GM18498 (cell line): ENCODE measurements at regions not wholly inside any gene's neighbourhood (a gene's known extent, or its start where the extent isn't known, plus 50 kb on each side); places are given as distances from the start of the nearest gene placed in this dataset.
"Not testable (repeated sequence)": the region's sequence is repeated elsewhere in the genome, so short reads cannot be mapped to it uniquely, and the experiment has no call there.

Experiments
- ATAC-seq: cut with Tn5 transposase; IDR thresholded peaks from one replicate; pipeline ENCODE4 v1.9.1; 2021; ENCODE audit warnings: mild to moderate bottlenecking, moderate library complexity; ENCODE audit not compliant: unreplicated experiment

DNA sequence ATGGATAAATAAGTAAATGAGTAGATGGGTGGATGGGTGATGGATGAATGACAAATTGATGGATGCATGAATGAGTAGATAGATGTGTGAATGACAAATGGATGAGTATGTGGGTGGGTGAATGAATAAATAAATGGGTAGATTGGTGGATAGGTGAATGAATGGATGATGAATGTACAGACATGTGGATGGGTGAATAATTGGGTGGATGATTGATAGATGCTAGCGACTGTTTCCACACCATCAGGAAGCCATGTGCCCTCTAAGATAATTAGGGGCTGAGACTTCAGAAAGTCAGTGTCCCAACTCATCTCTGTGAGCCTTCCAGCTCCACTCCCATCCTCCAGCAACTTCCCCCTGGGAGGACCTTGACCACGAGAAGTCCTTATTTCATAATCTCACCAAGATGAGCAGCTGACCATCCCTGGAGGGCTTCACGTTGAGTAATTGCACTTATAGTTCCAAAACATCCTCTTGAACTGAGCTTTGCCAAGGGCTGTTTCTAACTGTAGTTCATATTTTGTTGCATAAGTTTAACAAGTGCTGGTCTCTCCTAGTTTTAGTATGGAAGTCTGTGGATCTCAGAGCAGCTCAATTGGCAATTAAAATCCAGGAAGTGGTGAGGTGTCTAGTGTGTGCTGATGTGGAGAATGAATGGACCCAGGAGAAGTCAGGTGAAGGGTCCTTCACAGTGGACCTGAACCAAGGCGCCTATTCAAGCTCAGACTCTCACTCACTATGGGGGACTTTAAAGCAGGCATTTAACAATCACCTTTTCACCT, 295.7 kb downstream of the ADGRD1 start:
- no peak for ATAC-seq

DNA sequence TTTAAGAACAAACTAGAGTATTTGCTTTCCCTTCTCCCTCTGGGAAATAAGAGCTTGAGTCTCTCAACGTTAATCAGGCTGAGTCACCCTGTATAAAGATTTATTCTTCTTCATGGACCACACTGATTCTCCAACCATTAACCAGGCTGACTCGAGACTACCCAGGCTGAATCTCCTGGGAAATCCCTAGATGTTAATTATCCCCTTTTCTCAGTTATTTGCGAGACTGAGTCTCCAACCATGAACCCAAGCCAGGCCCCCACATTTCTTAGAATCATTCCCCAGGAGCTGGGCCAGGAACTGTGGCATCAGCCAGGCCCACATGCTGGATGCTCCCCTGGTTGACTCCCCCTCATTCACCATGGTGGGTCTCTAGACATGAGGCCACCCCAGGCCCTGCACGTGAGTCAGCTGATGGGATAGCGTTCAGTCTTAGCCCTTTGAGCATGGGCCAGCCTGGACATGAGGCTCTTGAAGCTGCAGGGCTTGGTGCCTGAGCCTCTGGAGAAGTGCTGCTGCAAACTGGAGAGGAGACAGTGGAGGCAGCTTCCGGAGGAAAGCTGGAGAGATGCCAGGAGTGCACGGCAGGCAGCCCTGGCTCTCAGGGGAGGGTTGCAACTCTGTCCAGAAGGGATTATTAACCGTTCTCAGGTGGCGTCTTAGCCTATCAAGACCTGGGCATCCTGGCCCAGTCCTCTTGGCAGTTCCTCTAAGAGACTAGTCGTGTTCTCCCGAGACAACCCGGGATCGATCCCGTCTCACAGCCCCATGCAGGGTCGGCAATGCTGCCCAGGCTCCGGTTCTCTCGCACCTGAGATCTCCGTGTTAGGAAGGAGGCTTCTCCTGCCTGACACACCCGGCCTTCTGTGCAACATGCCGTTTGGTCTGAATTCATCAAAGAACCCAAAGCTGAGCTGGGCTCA, 296.6 kb downstream of the ADGRD1 start:
- no peak for ATAC-seq

DNA sequence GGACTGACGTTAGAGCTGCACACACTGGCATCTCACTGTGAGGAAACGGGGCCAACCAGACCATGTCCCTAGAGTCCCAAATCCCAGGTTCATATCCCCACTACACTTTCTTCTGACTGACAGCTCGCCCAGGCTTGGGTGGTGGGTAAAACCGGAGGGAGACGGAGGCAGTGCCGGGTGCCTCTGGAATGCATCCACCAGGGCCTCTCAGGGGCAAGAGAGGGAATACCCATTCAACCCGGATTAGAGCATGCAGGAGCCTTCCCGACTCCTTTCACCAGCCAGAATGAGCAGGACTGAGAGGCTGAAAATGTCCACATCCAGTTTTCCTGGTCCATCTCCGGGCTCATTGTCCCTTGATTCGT, 297.2 kb downstream of the ADGRD1 start:
- ATAC-seq, result no peak

DNA sequence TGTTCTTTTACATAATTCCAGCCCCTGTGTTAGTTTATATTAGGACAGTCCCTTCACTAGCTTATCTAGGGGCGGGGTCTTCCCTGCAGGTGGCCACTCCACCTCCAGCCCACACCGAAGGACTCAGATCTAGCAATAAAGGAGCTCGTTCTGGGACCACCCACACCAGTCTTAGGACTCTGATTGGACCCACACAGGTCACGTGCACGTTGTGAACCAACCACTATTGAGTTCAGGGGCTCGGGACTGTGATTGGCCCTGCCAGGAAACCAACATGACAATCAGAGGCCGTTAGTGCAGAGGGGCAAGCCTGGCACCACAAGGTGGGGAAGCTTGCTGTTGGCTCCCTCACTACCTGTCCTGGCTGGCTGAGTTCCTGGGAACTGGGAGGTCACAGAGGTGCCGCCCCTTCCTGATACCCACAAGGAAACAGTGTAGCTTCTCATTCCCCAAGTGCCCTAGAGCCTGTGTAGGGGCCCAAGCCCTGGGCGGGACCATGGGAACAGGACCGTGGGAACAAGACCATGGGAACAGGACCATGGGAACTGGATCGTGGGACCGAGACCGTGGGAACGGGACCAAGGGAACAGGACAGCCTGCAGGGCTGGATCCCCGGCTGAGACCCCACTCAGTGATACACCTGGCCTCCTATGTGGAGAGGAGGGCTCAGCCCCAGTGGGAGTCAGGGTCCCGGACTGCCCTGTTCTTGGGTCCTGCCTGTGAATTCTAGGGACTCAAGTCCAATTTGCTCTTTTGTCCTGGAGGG, 297.8 kb downstream of the ADGRD1 start:
- no peak for ATAC-seq

DNA sequence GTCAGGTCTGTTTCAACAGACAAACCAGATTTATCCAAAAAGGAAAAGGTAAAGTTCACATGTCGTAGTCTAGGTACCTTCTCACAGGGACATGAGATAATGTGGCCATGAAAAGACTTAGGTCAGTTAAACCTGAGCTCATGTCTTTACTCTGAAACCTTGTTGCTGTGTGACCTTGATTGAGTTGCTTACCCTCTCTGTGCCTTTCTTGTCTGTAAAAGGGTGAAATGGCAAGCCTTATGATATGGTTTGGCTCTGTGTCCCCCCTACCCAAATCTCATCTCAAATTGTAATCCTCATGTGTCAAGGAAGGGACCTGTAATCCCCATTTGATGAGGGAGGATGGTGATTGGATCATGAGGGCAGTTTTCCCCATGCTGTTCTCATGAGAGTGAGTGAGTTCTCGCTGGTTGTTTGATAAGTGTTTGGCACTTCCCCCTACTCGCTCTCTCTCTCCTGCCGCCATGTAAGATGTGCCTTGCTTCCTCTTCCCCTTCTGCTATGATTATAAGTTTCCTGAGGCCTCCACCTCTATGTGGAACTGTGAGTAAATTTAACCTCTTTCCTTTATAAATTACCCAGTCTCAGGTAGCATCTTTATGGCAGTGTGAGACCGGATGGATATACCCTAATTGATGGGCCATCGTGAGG, 299.8 kb downstream of the ADGRD1 start:
- no peak for ATAC-seq

DNA sequence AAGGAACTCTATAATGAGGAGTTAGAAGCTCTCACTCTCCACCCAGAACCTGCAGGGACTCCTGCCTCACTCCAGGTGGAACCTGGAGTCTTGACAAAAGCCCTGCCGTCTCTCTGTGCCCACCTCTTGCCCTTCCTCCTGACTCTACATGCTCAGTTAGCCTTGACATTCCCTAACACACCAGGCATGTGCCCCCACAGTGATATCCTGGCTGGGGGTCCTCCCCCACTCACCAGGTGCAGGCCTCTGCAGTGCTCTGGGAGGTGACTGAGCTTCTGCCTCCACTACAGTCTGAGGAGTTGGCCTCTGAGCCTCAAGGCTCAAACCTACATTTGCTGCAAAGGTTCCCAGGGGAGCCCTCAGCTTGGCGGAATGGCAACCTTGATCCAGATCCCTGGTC, 300.7 kb downstream of the ADGRD1 start:
- no peak for ATAC-seq

DNA sequence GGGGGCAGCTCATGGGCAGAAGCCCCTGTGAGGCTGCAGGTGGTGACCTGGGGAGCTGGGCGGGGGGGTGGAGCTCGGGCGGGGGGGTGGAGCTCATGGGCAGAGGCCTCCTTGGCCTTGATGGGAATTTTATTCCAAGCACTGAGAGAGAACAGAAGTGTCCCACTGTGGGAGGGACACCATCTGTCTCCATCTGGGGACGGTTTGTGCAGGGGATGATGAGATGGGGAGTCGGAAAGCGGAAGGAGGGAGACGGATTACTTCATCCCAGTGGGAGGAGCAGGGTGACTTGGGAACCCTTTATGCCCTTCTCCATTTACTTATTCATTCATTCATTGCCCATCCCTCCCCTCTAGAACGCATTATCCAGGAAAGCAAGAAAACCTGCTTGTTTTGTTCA, 304.7 kb downstream of the ADGRD1 start:
- ATAC-seq, result no peak

DNA sequence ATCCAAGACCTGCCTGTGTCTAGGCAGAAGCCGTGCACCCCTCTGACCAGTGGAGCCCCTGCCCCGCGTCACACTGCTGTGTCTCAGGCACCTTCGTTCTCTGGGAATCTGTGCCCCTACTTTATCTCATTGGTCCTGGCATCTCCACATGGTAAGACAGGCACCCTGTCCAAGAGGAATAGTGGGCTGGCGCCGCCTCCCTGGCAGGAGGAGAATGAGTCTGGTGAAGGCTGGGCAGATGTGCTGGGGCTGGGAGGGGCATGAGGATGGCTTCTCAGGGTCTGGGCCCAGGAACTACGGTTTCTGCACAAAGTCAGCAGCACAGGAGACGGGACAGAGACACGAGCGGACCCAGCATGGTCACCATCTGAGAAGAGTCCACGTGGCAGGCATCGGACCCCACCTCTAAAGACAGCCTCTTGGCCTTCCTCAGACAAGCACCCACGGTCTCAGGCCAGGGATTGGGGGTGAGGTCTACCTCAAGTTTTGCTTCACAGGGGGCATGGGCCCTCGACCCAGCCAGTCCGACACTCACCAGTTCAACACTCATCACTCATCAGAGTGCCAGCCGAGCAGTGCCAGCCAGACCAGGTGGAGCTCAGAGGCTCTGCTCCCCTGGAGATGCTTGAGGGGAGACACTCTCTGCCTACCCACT, 306.7 kb downstream of the ADGRD1 start:
- ATAC-seq, result no peak

DNA sequence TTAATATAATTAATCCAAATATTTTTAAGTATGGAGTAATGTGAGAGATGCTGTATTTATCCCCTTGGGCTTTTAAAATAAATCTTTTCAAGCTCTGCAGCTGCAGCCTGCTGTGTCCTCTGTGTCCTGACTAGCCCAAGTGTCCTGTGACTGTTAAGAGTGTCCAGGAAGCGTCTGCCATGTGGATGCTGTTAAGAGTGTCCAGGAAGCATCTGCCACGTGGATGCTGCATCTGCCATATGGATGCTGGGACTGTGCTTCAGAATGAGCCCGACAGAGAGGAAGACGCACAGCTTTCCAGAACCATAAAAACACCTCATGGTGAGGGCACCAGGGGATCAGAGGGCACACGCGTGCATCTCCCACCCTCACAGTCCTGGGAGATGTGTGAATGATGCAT, 307.2 kb downstream of the ADGRD1 start:
- ATAC-seq, result no peak

DNA sequence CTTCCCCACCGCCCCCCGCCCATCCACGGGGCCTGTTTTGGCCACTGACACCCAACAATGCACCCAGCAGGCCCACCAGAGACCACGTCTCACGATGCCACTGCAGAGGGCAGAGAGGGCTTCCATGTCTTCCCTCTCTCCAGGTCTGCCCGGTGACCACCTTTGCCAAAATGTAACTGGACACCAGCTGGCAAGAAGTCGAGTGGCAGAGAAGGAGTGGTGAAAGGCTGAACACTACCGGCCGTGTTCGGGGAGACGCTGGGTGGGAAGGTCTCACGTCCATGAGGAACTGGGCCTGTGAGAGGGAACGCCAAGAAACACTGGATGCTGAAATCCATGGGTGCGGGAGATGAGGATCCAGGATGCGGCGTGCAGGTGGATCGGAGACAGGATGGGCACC, 308.2 kb downstream of the ADGRD1 start:
- no peak for ATAC-seq

DNA sequence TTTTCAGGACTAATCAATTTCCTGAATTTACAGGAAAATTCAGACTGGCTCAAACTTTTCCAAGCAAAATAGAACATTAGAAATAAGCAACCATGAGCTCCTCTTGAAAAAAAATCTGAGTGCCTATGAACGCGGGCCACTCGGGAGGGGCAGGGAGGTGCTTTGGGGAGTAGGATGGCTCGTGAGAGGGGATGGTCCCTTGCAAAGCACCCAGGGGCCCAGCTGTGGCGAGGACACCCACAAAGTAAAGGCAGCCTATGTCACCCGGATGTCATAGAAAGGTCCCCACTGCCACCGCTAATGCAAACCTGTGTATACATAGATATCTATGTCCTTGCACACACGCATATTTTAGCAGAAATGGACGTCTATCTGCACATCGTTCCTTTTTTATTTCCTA, 309.9 kb downstream of the ADGRD1 start:
- no peak for ATAC-seq

DNA sequence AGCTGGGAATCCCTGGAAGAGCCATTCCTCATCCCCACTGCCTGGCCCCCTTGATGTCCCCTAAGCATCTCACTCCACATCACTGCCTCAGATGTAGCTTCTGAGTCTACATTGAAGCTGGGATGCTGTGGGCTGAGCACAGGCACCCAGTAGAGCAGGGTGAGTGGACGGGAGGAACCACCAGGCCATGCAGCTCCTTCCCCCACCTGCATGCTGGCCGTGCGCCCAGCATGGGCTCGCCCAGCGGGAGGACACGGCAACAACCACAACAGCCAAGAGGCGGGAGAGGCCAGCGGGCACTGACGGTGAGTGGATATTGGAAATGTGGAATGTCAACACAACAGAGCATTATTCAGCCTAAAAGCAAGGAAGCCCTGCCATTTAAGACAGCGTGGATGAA, 310.9 kb downstream of the ADGRD1 start:
- no peak for ATAC-seq

DNA sequence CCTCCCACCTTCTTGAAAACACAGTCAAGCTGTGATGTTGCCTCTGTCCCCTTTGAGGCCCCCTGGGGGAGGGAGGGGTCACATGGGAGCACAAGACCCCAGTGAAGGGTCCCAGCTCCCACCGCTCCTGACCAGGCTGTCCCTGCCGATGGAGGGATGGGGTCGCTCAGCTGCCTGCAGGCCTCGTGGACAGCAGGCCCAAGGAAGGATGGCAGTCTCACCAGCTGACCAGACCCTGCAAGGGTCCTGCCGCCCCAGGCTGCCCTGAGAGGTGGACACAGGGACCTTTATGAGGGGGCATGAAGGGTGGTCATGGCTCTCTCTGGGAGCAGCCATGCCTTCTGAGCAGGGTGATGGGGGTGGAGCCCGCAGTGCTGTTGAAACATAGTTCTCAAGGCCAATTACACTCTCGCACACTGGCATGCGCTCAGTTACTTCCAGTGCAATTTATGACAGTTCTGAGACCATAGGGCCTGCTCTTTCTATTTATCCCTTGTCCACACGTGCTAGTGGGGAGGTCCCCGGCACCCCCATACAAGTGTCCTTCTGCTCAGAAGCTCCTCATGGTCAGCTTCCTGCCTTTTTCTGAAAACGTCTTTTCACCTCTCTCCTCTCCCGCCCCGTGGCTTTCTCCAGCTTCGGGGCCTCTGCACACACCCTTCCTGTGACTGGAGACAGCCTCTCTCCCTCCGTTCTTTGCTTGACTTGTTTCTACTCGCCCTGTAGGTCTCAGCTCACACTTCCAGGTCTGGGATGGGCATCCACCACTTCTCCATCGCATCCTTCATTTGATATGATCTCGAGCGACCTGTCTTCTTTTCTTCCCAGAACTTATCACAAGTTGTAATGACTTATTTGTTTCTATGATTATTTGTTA, 313.1 kb downstream of the ADGRD1 start:
- ATAC-seq, result no peak

DNA sequence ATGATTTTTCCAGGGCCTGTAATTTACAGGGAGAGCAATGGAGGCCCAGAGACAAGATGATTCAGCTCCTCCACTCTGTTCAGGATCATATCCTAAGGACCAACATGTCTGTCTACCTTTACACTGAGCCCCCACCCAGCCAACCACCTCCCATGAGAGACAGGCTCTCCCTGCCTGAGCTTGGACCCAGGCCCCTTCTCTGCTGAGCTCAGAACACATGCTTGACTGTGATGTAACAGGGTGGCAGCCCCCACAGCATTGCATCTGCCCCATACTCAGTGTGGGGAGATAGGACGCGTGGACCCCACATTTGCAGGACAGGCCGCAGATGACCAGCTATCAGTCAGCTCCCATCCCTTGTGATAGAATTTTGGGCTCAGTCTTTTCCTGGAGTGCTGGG, 313.9 kb downstream of the ADGRD1 start:
- no peak for ATAC-seq

DNA sequence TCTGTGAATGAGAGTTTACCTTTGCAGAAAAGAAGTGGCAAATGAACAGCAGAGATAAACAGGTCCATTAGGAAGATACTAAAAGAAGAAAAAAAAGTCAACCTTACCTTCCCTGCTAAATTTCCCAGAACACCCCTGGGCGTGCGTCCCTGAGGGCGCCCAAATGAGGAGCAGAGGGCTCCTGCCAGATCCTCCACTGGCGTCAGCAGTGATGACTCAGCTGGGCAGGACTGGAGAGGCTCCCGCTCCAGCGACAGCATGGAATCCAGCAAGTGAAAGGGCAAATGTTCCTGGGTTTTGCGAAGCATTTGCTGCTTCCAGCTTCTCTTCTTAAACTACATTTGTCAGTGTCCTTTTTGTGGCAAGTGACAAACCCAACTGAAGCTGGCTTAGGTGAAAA, 314.4 kb downstream of the ADGRD1 start:
- ATAC-seq, result not testable (repeated sequence)

DNA sequence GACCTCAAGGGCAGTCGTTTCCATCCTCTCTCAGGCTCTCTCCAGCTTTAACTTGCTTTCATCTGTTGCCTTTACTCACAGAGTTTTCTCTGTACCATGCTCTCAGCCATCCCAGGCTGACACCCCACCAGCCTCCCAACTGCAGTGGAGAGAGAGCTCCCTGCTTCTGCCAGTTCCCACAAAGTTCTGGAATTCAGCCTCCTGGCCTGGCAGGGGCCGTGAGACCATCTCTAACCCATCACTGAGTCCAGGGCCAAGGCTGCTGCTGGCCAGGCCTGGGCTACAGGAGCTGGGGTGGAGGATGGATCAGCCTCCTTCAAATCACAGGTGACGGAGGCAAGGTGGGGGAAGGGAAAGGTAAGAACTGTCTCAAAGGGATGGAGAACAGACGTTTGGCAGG, 314.9 kb downstream of the ADGRD1 start:
- ATAC-seq, result not testable (repeated sequence)

DNA sequence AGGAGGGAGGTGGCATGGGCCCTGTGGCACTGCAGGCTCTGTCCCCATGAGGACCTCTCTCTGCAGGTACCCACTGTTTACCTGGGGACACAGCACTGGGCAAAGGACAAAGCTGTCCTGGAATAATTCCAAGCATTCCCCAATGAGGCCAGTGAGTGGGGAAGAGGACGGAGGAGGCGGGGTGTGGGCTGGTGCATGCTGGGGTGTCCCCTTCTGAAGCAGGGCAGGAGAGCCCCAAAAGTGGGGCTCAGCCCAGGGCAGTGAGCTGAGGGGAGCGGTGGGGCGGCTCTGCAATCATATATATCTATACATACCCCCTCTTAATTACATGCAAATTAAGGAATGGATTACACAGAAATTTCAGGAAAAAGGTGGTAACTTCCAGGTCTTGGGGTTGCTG, 315.8 kb downstream of the ADGRD1 start:
- ATAC-seq, result no peak

DNA sequence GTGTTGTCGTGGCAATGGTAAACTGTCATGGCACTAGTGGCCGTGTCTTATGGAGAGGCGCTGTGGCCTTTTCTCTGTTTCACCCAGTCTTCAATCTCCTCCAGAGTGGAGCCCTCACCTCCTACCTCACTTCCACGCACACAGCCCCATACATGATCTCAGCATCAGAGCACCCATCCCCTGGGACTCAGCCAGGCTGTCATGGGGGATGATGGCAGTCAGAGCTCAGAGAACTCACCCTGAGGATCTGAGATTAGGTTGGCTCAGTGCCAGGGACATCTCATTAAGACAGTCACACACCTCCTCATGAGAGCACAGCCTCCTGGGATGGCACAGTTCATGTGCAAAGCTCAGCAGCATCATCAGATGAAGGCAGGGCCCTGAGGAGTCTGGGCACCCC, 316.3 kb downstream of the ADGRD1 start:
- not testable (repeated sequence) for ATAC-seq

DNA sequence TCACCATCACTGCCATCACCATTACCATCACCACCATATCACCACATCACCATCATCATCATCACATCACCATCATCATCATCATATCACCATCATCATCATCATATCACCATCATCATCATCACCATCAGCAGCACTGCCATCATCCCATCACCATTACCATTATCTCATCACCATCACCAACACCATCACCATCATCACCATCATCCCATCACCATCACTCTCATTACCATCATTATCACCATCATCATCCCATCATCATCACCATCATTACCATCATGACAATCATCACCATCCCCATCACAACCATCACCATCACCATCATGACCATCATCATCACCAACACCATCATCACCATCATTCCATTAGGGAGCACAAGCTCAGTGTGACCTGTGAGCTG, 318.0 kb downstream of the ADGRD1 start:
- no peak for ATAC-seq
